ENCODE measurements at regions not wholly inside any gene's neighbourhood (a gene's known extent, or its start where the extent isn't known, plus 50 kb on each side); places are given as distances from the start of the nearest gene placed in this dataset.
"Not testable (repeated sequence)": the region's sequence is repeated elsewhere in the genome, so short reads cannot be mapped to it uniquely, and the experiment has no call there.

GRCh38 chr5:33072296-33072695, 361.2 kb downstream of the NPR3 start:
- no peak for DNase-seq

- no peak for DNase-seq
Observed at GRCh38 chr5:33072726-33073125, 361.6 kb downstream of the NPR3 start.

DNA sequence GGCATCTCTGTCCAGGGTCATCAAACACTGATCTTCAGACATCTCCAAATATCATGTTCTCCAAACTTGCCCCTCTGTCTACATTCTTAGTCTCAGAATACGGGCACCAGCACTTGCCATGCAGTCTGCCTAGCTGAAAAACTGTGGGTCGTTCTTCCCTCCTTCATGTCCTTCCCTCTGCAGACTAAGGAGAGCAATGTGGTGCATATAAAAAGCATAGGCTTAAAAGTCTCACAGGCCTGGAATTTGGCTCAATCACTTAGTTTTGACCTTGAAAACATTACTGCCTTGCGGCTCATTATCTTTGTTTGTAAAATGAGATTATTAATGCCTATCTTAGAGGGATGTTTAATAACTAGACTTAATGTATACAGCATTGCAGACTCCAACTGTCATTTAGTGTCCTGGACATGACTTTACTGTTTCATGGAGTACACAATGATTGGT, 362.8 kb downstream of the NPR3 start:
- DNase-seq: no peak

GRCh38 chr5:33074548-33074947, 363.4 kb downstream of the NPR3 start:
- DNase-seq: no peak

DNA sequence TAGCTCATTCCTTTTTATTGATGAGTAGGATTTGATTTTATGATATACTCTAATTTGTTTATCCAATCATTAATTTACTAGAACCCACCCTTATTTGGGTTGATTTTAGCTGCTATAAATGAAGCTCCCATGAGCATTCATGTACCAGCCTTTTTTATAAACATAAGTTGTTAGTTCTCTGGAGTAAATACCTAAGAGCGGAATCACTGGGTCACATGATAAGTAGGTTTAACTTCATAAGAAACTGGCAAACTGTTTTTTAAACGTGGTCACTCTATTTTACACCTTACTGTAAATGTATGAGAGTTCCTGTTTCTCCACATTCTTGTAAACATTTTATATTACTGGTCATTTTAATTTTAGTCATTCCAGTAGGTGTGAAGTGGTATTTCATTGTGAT, 364.6 kb downstream of the NPR3 start:
- DNase-seq: no peak

- DNase-seq: no peak
Observed at GRCh38 chr5:33079548-33079947, 361.2 kb upstream of the TARS1 start.

DNA sequence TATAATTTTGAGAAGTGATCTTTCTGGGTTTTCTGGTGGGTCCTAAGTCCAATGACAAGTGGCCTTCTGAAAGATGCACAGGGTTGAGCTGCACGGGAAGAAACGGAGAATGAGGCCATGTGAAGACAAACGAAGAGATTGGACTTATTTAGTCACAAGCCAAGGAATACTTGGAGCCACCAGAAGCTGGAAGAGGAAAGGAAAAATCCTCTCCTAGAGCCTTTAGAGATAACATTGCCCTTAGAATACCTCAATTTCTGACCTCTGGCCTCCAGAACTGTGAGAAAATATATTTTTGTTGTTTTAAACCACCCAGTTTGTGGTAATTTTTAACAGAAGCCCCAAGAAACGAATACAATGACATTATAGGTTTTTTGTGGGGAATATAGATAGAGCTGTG, 360.5 kb upstream of the TARS1 start:
- no peak for DNase-seq

GRCh38 chr5:33088176-33088575, 352.6 kb upstream of the TARS1 start:
- DNase-seq: no peak

DNA sequence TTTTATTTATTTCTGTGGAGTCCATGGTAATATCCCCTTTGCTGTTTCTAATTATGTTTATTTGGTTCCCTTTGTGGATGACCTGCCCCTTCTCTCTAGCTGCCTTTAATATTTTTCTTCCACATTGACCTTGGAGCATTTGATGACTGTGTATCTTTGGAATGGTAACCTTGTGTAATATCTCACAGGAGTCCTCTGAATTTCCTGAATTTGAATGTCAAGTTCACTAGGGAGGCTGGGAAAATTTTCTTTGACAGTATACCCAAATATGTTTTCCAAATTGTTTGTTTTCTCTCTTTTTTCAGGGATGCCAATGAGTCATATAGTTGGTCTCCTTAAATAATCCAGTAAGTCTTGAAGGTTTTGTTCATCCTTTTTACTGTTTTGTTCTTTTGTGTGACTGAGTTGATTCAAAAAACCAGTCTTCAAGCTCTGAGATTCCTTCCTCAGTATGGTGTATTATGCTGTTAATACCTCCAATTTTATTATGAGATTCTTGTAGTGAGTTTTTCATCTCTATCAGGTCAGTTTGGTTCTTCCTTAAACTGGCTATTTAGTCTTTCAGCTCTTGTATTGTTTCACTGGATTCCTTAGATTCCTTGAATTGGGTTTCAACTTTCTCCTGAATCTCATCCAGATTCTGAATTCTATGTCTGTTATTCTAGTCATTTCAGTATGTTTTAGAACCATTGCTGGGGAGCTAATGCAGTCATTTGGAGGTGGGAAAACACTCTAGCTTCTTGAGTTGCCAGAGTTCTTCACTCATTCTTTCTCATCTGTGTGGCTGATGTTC, 349.0 kb upstream of the TARS1 start:
- DNase-seq: no peak

DNA sequence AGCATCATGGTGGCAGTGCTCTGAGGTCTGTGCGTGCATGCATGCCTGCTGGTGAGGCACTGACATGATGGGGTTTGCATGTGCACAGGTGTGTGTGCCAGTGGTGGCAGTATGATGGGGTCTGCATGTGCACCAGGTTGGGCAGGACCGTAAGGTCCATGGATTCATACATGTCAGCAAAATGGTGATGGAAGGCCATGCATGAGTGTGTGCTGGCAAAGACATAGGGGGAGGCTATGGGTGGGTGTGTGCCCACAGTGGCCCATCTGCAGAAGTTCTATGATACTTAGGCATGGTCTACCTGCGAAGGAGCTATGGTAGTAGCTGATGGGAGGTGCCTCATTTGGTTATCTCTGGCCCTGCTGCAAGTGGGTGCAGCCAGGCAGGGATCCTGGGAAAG, 348.0 kb upstream of the TARS1 start:
- DNase-seq: no peak

- DNase-seq: no peak
Observed at GRCh38 chr5:33102551-33102950, 338.2 kb upstream of the TARS1 start.

DNA sequence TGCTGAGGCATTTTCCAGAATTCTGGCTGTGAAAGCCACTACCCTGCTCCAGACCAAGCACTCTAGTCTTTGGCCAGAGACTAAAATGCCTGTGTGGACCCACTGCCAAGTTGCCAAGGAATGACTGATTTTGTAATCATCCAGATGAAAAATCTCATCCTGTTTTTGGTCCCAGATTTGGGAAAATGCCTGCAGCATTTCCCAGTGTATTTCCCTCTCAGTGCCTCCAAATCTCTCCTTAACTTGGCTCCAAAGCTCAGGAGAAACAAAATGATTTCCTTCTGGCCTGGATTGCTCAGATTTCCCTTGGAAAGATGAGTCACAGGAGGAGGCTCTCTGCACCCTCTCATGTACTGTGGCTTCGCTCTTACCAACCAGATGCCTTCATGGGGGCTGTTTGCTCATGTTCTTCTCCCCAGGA, 335.2 kb upstream of the TARS1 start:
- no peak for DNase-seq

GRCh38 chr5:33110496-33110895, 330.3 kb upstream of the TARS1 start:
- DNase-seq: not testable (repeated sequence)

DNA sequence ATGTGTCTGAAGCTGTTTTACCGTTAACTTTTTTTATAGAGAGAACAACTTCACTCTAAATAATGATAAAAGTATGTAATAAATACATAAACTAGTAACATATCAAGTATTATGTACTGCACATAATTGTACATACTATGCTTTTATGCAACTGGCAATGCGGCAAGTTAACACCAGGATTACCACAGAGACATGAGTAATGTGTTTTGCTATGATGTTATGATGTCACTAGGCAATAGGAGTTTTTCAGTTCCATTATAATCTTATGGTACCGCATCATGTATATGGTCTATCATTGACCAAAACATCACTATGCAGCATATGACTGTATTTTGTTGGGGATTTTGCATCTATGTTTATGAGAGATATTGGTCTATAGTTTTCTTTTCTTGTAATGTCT, 326.4 kb upstream of the TARS1 start:
- no peak for DNase-seq

DNA sequence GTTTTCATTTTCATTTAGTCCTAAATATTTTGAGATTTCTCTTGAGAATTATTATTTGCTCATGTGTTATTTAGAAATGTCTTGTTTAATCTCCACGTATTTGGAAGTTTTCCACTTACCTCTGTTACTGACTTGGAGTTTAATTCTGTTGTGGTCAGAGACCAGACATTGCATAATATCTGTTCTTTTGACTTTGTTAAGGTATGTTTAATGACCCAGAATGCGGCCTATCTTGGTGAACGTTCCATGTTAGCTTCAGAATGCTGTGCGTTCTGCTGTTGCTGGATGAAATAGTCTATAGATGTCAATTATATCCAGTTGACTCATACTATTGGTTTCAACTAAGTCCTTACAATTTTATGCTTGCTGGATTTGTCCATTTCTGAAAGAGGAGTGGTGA, 325.3 kb upstream of the TARS1 start:
- DNase-seq: no peak

- no peak for DNase-seq
Observed at GRCh38 chr5:33118761-33119415, 321.9 kb upstream of the TARS1 start.

DNA sequence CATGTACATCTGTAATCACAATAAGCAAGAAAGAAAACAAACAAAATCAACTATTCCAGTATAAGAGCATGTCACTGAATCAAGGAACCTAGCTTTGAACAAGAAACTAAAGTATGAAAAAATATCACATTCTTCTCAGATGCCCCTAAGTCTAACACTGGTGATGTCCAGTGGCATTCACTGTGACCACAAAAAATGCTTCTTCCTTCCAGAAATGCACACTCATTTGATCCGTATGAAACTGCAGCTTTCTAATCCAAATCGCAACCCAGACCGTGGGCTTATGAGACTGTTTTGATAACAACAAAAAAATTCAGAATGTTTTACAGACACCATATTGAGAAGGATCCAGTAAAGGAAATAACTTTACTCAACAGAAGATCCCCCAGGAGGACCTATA, 320.1 kb upstream of the TARS1 start:
- DNase-seq: no peak

DNA sequence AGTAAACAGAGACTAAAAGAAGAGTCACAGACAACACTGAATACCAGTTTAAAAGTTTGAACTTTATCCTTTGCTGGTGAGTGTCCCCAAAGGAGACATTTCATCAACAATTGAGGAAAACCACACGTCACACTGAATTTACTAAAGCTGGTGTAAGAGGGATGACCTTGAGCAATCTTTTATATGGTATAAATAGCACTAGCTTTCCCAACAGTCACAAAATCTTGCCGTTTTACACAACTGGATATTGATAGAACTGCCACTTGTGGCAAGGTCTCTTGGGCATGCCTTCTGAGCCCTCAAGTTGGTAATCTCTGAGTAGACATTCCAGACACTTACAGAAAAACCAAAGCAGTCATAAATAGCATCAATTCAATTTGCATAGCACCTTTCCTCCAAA, 311.5 kb upstream of the TARS1 start:
- no peak for DNase-seq

GRCh38 chr5:33136785-33137184, 304.0 kb upstream of the TARS1 start:
- DNase-seq: no peak

DNA sequence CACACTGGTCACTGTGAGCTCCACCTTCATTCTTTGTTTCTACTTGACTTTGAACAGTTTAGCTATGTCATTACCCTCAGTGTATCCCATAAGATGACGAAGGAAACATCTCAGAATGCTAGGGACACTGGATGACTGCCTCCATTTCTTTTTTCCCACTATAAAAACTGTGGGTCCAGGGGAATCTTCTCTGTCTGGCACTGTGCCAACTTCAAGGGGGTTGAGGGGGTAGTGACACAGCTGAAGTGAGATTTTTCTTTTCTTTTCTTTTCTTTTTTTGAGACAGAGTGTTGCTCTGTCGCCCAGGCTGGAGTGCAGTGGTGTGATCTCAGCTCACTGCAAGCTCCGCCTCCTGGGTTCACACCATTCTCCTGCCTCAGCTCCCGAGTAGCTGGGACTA, 302.6 kb upstream of the TARS1 start:
- DNase-seq: not testable (repeated sequence)

GRCh38 chr5:33143405-33144123, 297.2 kb upstream of the TARS1 start:
- DNase-seq: no peak

DNA sequence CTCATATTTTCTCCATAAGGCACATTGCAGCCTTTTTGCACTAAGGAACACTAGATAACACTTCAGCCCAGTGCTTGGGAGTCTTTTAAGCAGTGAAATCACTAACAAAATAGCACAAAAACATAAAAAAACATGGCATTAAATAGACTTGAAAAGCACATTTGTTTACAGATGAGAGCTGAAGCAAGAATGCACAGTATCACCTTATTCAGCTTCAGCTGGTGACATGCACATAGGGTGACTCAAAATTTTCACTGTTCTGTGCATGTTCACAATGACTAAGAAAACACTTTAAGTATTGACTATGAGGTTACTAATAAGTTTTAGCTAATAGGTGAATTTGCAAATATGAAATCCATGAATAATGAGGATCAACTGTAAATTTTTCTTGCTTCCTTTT, 293.9 kb upstream of the TARS1 start:
- DNase-seq: no peak

DNA sequence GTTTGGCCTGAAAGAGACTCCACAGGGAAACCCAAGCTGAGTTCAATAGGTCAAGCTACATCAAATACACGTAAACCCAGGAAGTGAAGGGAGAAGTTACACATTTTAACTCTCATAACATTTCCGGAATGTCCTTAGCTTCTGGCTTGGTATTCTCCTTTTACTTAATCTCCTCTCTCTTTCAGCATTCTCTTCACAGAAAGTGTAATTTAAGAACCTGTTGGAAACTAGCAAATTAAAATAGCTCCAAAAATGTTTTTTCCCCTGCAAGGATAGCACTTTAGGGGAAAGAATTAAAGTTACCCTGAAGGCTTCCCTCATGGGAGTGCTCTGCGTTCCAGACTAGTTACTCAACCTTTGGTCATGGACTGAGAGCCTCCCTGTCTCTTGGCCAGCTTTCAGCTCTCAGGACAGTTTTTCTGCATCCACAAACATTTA, 292.7 kb upstream of the TARS1 start:
- DNase-seq: no peak

DNA sequence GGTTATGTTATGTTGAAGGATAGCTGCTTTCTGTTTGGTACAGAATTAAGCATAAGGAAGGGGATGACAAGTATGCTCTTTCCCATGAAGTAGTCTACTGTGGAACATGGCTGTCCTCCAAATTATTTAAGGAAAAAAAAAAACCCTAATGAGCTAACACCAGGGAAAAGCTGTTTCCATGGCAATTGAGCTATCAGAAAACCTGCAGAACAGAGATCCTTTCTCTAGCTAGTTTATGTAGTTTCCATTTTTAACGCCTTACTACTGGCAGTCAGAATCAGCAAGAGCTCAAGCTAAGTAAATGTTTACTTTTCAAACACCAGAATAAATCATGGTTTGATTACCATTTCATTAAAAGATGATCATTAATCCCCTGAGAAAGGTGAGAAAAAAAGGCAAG, 287.4 kb upstream of the TARS1 start:
- DNase-seq: no peak
